Fibroblast of skin of left biceps (primary cell): ENCODE measurements at regions not wholly inside any gene's neighbourhood (a gene's known extent, or its start where the extent isn't known, plus 50 kb on each side); places are given as distances from the start of the nearest gene placed in this dataset.

ENCODE experiments used
- DNase-seq, 2 experiments: peaks; one replicate each; pipeline ENCODE4 v3.0.0-alpha.2; 2013; ENCODE audit warnings: low read depth in 2 of 2

DNA sequence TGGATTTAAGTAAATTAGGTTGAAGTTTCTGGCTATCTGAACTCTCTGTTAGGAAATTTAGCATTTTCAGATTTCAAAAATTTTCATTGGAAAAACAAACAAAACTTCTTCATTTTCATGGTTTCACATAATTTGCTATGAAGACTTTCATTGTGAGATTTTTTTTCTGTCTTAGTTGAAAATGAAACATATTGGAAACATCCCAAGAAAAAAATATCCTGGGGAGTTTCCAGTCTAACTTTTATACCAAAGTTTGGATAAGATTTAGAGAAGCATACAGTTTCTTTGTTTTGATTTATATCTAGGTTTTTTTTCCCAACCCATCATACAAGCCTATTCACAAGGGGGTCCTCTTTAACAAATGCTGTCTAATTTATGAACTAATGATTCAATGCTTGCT is 300.5 kb upstream of the SEMA3A start:
- DNase-seq = no peak

DNA sequence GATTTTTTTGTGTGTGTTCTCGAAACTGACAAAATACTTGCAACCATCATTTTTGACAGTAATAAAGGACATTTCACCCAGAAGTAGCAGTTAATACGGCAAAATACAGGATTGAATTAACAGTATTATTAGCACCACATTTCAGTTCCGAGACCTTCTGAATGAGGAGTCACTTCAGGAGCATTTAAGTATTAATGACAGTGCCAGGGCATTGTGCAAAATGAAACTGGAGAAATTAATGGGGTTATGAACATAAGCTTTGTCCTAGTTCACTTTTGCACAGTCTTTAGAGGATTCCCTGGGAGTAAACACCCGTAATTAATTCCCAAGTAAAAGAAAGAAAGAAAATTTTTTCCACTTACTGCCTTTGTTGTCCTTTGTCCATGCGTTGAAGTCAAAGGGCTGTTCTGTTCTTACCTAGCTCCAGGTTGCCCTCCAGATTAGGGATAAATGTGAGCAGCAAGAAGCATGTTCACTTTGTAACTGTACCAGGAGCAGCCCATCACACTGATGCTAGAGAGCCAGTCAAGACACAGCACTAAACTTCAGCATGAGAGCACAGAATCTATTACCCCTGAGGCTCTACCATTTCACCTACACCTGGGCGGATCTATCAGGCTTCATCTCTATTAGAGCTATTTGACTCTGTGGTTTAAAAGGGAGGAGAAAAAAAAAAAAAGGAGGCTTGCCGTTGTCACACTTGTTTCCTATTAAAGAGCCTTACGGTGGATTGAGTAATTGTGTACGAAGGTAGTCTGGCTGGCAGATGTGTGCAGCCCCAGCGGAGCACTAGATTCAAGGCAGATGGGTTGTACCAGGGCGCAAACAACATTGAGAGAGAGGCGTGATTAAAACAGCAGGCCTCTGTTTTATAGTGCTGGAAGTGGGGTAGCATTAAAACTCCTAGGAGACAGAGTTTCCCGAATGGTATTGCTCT is 297.8 kb upstream of the SEMA3A start:
- peak; percentile 67 to 71 for DNase-seq

DNA sequence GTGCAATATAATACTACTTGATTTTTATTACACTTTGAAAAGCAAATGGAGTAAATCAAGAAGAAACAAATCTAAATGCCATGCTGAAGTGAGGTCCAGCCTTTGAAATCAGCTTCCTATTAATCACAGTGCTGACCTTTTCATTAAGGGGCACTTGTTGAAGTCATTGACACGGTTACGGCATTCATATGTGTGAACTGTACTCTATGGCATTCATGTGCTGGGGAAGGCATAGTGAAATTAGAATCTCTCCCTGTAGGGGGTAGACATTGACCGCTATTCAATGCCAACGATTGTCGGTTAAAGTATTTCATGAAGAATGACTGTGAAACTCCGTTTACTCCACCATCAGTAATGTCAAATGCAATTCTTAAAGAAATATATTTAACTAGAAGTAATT is 296.1 kb upstream of the SEMA3A start:
- DNase-seq = no peak

GRCh38 chr7:84484502-84485079 is 290.0 kb upstream of the SEMA3A start:
- no peak for DNase-seq

- no peak for DNase-seq
Measured at GRCh38 chr7:84482476-84482875, 287.9 kb upstream of the SEMA3A start.

DNA sequence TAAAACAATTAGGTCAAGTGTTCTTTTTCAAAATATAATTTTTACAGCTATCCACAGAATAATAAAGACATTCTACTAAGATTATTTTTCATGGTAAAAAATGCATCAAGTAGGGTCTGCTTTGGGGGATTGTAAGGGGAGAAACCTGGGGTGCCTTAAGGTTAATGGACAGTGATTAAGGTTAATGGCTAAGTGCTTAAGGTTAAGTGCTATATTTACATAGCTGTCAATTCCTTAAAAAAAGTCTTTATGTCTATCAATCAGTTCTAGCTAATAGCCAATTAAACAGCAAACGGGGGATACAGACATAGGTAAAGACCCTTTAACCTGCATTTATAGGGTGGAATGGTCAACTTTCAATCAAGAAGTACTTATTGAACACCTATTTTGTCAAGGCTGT is 284.5 kb upstream of the SEMA3A start:
- DNase-seq = no peak

DNA sequence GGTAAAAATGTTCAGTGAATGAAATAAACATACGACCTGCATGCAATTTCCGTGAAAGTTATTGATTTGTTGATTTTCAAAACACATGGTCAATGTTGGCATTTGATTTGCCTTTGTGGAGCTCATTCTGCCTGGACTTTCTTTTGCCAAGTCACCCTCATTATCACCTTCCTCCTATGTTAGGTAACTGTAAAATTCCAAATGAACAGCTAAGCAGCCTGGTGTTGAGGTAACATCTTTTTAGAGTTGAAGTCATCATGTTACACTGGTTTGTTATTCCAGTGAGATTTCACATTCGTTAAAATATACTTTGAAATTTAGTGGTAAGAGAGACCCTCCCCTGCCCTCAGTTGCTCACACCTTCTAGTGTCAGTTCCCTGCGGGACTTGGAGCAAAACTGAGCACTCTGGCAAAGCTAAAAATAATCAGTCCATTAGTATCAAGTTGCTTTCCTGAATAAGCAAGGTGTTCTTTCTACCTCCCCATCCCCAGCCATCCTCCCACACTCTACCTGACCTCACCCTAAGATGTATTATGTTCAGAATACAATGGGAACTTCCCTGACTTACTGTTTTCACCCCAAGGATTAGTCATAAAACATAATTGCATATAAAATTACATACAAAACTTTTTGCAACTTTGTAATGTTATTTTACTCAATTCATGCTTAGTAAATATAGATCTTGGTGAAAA is 283.3 kb upstream of the SEMA3A start:
- DNase-seq = no peak

GRCh38 chr7:84474436-84474835 is 279.8 kb upstream of the SEMA3A start:
- DNase-seq = no peak

GRCh38 chr7:84471576-84471975 is 277.0 kb upstream of the SEMA3A start:
- DNase-seq = no peak

DNA sequence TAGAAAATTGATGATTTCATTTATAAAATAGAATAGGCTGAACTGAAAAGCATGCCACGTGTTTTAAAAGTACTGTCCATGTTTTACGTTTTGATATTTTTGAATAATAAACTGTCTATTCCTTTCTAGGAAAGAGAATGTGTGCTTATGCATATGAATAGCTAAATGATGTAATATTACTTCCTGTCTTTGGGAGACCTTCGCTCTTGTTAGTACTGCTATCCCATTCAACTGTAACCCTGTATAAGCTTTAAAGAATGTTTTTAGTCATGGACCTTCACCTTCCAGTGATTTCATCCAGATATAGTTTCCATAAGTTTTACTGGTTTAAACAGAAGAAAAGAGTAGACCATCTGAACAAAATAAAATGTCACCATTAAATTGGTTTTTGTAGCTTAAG is 274.4 kb upstream of the SEMA3A start:
- no peak for DNase-seq

GRCh38 chr7:84462259-84462658 is 267.7 kb upstream of the SEMA3A start:
- no peak for DNase-seq

DNA sequence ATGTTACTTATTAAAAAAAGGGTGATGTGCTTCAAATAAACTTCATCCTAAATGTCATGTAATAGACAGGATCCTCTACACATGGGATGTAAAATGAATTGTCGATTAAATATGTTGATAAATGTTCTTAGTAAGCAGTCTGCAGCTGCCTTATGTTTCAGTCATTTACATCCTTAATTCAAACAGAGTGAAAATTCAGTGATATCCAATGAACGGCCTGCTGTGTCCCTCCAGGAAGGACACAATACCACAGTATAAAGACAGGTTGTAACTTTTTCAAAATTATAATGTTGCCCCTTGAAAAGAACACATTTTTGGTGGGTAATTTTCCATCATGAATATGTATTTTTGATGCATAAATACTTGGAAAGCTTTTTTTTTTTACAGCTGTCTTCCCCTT is 266.5 kb upstream of the SEMA3A start:
- DNase-seq = no peak

- DNase-seq = peak; percentile 16 to 40
Measured at GRCh38 chr7:84455788-84456187, 261.2 kb upstream of the SEMA3A start.

DNA sequence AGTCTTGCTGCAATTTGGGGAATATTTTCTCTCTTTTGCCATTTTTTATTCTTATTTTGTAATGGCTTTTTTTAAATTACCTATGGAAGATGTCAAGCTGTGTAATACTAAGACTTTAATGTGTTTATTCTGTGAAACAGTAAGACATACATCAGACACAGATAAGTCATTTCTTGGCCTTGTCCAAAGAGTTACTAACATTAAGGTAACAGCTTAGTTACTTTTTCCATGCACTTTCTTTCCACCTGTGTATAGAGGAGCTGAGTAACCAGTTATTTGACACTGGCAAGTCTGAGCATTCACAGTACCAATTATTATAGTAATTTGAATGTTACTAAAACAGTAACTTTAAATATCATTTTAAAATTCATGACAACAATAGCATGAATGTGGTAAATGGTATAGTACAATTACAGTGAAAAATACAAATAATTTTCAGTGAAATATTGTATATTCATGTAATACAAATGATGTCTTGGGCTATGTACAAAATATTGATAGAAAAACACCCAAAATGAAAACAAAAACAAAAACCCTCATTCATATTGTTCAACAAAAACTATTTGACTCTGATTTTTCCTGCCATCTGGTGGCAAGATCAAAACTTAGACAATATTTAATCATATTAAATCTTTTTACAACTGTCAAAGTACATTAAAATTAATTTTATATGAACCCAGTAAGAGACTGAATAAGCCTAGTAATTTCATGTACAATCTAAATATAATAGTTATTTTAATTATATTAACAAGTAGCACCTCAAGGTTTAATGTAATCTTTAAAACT is 259.8 kb upstream of the SEMA3A start:
- no peak for DNase-seq

DNA sequence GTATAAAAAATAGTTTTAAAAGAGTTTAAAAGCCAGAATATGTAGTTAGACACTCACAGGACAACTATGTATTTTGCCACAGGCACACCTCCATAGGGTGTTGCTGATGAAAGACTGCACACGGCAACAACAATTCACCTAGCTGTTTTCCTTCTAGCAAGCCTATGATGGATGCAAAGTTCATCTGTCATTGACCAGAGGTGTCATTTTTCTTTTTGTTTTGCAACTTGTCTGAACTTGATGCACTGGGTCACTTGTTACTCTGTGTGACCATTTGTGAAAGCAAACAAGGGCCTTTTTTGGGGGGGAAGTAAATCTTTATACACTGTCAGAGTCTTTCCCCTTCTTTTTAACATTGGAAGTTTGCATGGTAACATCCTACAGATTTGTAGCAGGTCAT is 258.0 kb upstream of the SEMA3A start:
- DNase-seq = no peak

GRCh38 chr7:84450772-84451171 is 256.2 kb upstream of the SEMA3A start:
- no peak for DNase-seq

DNA sequence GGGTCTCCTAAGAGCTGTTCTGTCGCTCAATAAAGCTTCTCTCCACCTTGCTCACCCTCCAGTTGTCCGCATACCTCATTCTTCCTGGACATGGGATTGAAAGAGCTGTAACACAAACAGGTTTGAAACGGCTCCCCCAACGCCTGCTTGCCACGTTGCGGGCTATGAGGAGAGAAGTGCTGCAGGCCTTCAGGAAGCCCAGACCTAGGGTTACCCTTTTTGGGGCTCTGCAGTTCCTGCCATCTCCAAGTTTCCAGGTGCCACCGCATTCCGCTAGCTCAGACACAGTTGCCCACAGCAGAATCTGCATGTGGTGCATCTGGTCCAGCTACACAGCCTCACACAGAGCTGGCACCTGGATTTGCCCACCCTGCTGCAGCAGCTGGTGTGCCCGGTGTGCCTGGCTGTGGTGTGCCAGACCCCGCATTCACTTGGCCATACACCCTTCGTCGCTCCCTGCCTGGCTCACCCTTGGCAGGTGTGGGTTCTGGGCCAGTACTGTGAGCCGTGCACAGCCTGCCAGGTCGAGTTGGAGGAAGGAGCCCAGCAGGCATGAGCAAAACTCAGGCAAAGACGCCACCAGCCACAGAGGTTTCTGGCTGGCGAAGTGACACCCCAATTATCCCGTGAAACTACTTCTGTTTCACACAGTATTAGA is 253.2 kb upstream of the SEMA3A start:
- DNase-seq = no peak

GRCh38 chr7:84446991-84447480 is 252.4 kb upstream of the SEMA3A start:
- no peak for DNase-seq

DNA sequence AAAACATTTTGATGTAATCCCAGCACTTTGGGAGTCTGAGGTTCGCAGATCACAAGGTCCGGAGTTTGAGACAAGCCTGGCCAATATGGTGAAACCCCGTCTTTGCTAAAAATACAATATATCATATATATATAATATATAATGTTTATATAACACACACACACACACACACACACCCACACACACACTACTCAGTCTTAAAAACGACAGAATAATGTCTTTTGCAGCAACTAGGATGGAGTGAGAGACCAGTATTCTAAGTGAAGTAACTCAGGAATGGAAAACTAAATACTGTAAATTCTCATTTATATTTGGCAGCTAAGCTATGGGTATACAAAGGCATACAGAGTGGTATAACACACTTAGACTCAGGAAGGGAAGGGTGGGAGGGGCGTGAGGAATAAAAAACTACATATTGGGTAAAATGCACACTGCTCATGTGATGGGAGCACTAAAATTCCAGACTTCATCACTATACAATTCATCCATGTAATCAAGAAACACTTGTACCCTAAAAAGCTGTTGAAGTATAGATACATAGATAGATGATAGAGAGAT is 231.2 kb upstream of the SEMA3A start:
- DNase-seq = no peak

GRCh38 chr7:84422790-84423189 is 228.2 kb upstream of the SEMA3A start:
- DNase-seq = no peak
